IMR-90 (cell line): ENCODE measurements at regions not wholly inside any gene's neighbourhood (a gene's known extent, or its start where the extent isn't known, plus 50 kb on each side); places are given as distances from the start of the nearest gene placed in this dataset.

Experiments
- ATAC-seq: fragments of 200-7000 bp; cut with Tn5 transposase; 2 replicates; pipeline ENCODE4 v1.9.1; 2020; ENCODE audit warnings: low read depth, mild to moderate bottlenecking, moderate library complexity
- BruUV-seq: library from RNA; stranded (reverse); fragments of 400-500 nt; replicated peaks from 2 replicates; lab custom pipeline; 2021; lab: Mats Ljungman, UMichigan
- CTCF ChIA-PET: fragments of 300-600 bp; formaldehyde crosslinking; extraction: SDS; loops from one replicate; lab custom pipeline; 2021; ENCODE audit warnings: antibody characterized with exemption; lab: Yijun Ruan, JAX
- POLR2A ChIA-PET: fragments of 300-600 bp; sonication (Branson Sonifier 250); formaldehyde crosslinking; loops from one replicate; lab custom pipeline; 2022; ENCODE audit warnings: antibody characterized with exemption; ENCODE audit not compliant: unreplicated experiment; lab: Charles Lee
- DNase-seq: peaks from one replicate; pipeline ENCODE4 v3.0.0; 2013
- H2AFZ ChIP-seq: replicated peaks from 2 replicates; pipeline ENCODE3; 2013; ENCODE audit warnings: low read length, mild to moderate bottlenecking; ENCODE audit not compliant: poor library complexity
- H2AK5ac ChIP-seq: 2 replicates; pipeline ENCODE4 v1.6.1; 2013; ENCODE audit warnings: low read depth, low read length, inconsistent platforms
- H2AK9ac ChIP-seq: replicated peaks from 2 replicates; pipeline ENCODE3; 2013; ENCODE audit warnings: mild to moderate bottlenecking, low read depth, low read length, moderate library complexity; ENCODE audit not compliant: poor library complexity
- H2BK120ac ChIP-seq: 2 replicates; pipeline ENCODE4 v1.6.1; 2013; ENCODE audit warnings: low read depth, low read length, inconsistent platforms
- H2BK15ac ChIP-seq: 3 replicates; pipeline ENCODE4 v1.6.1; 2013; ENCODE audit warnings: low read depth, low read length, inconsistent platforms
- H2BK20ac ChIP-seq: 2 replicates; pipeline ENCODE4 v1.6.1; 2013; ENCODE audit warnings: low read depth, mild to moderate bottlenecking, inconsistent platforms, low read length, moderate library complexity
- H2BK5ac ChIP-seq: 2 replicates; pipeline ENCODE4 v1.6.1; 2013; ENCODE audit warnings: mild to moderate bottlenecking, low read depth, low read length, inconsistent platforms; ENCODE audit not compliant: poor library complexity, severe bottlenecking
- H3K14ac ChIP-seq: replicated peaks from 2 replicates; pipeline ENCODE4 v1.6.1; 2013; ENCODE audit warnings: low read depth, low read length, inconsistent platforms
- H3K18ac ChIP-seq: 2 replicates; pipeline ENCODE4 v1.6.1; 2013; ENCODE audit warnings: low read depth, low read length, control low read depth
- H3K23ac ChIP-seq: 2 replicates; pipeline ENCODE4 v1.6.1; 2013; ENCODE audit warnings: low read depth, low read length, inconsistent platforms
- H3K27ac ChIP-seq: 2 replicates; pipeline ENCODE4 v1.5.1; 2013; ENCODE audit warnings: mild to moderate bottlenecking, control low read depth, low read length; ENCODE audit not compliant: insufficient read depth
- H3K27me3 ChIP-seq: 2 replicates; pipeline ENCODE4 v1.6.1; 2013; ENCODE audit warnings: low read length; ENCODE audit not compliant: control insufficient read depth, insufficient read depth
- H3K36me3 ChIP-seq: 2 replicates; pipeline ENCODE4 v1.6.1; 2013; ENCODE audit warnings: low read length, mixed read lengths; ENCODE audit not compliant: control insufficient read depth, insufficient read depth
- H3K4ac ChIP-seq: 2 replicates; pipeline ENCODE4 v1.6.1; 2013; ENCODE audit warnings: low read depth, low read length, inconsistent platforms
- H3K4me1 ChIP-seq: 2 replicates; pipeline ENCODE4 v1.6.1; 2013; ENCODE audit warnings: low read length, mixed read lengths; ENCODE audit not compliant: control insufficient read depth, insufficient read depth
- H3K4me2 ChIP-seq: 2 replicates; pipeline ENCODE4 v1.6.1; 2013; ENCODE audit warnings: low read depth, mild to moderate bottlenecking, control low read depth, low read length, moderate library complexity
- H3K4me3 ChIP-seq: 2 replicates; pipeline ENCODE4 v1.5.1; 2013; ENCODE audit warnings: low read depth, mild to moderate bottlenecking, control low read depth, low read length, moderate library complexity; ENCODE audit not compliant: insufficient read depth
- H3K56ac ChIP-seq: 2 replicates; pipeline ENCODE4 v1.6.1; 2013; ENCODE audit warnings: low read length, inconsistent platforms; ENCODE audit not compliant: insufficient read depth; ENCODE audit errors: extremely low read depth
- H3K79me1 ChIP-seq, 2 experiments: 2 replicates each; pipeline ENCODE4 v1.6.1; 2013; ENCODE audit warnings: low read length in 2 of 2, inconsistent platforms in 1 of 2, low read depth in 1 of 2
- H3K9ac ChIP-seq: 2 replicates; pipeline ENCODE4 v1.6.1; 2013; ENCODE audit warnings: low read depth, low read length, control low read depth
- H3K9me1 ChIP-seq: 2 replicates; pipeline ENCODE4 v1.6.1; 2013; ENCODE audit warnings: low read length, inconsistent platforms; ENCODE audit not compliant: insufficient read depth
- H3K9me3 ChIP-seq: 2 replicates; pipeline ENCODE4 v1.6.1; 2013; ENCODE audit warnings: low read length; ENCODE audit not compliant: control insufficient read depth, insufficient read depth
- H4K20me1 ChIP-seq: 2 replicates; pipeline ENCODE4 v1.6.1; 2013; ENCODE audit warnings: low read length, inconsistent platforms; ENCODE audit not compliant: insufficient read depth
- H4K5ac ChIP-seq: 2 replicates; pipeline ENCODE4 v1.6.1; 2013; ENCODE audit warnings: mild to moderate bottlenecking, low read depth, low read length, control low read depth
- H4K8ac ChIP-seq, 2 experiments: 2 replicates each; pipeline ENCODE4 v1.6.1; 2013; ENCODE audit warnings: low read depth in 2 of 2, low read length in 2 of 2, control low read depth in 1 of 2, inconsistent platforms in 1 of 2
- H4K91ac ChIP-seq: 2 replicates; pipeline ENCODE4 v1.6.1; 2013; ENCODE audit warnings: low read depth, low read length, inconsistent platforms; ENCODE audit not compliant: insufficient read depth
- BHLHE40 ChIP-seq: fragments of 150-350 bp; IDR thresholded peaks from 2 replicates; pipeline ENCODE4 v1.6.1; 2016; ENCODE audit warnings: mild to moderate bottlenecking, low read depth, low read length
- CEBPB ChIP-seq: IDR thresholded peaks from 2 replicates; pipeline ENCODE4 v1.6.1; 2012; ENCODE audit warnings: low read depth, low read length, improper control_type of control experiment
- CHD1 ChIP-seq: IDR thresholded peaks from 2 replicates; pipeline ENCODE4 v1.6.1; 2012; ENCODE audit warnings: low read depth, low read length, improper control_type of control experiment
- ELK1 ChIP-seq: fragments of 150-350 bp; IDR thresholded peaks from 2 replicates; pipeline ENCODE4 v1.6.1; 2016; ENCODE audit warnings: low read depth, mild to moderate bottlenecking, low read length, moderate library complexity, borderline replicate concordance
- FOS ChIP-seq: fragments of 150-350 bp; IDR thresholded peaks from 2 replicates; pipeline ENCODE4 v1.6.1; 2016; ENCODE audit warnings: low read depth, low read length
- MAFK ChIP-seq: IDR thresholded peaks from 2 replicates; pipeline ENCODE4 v1.6.1; 2012; ENCODE audit warnings: low read depth, low read length, improper control_type of control experiment
- MAZ ChIP-seq: IDR thresholded peaks from 2 replicates; pipeline ENCODE4 v1.6.1; 2012; ENCODE audit warnings: low read depth, mild to moderate bottlenecking, low read length, improper control_type of control experiment, moderate library complexity, borderline replicate concordance
- MXI1 ChIP-seq: IDR thresholded peaks from 2 replicates; pipeline ENCODE4 v1.6.1; 2012; ENCODE audit warnings: low read depth, mild to moderate bottlenecking, low read length, moderate library complexity, borderline replicate concordance
- NFE2L2 ChIP-seq: fragments of 150-350 bp; IDR thresholded peaks from 2 replicates; pipeline ENCODE4 v1.6.1; 2016; ENCODE audit warnings: low read depth, mild to moderate bottlenecking, low read length
- POLR2A ChIP-seq: IDR thresholded peaks from 2 replicates; pipeline ENCODE4 v1.6.1; 2012; ENCODE audit warnings: mild to moderate bottlenecking, low read depth, low read length
- RAD21 ChIP-seq: IDR thresholded peaks from 2 replicates; pipeline ENCODE4 v1.6.1; 2012; ENCODE audit warnings: low read length, improper control_type of control experiment
- RCOR1 ChIP-seq: IDR thresholded peaks from 2 replicates; pipeline ENCODE4 v1.6.1; 2012; ENCODE audit warnings: mild to moderate bottlenecking, low read length, improper control_type of control experiment; ENCODE audit not compliant: insufficient replicate concordance
- RFX5 ChIP-seq: IDR thresholded peaks from 2 replicates; pipeline ENCODE4 v1.8.0; 2012; ENCODE audit warnings: low read depth, mild to moderate bottlenecking, low read length, moderate library complexity
- SMC3 ChIP-seq: fragments of 150-350 bp; IDR thresholded peaks from 2 replicates; pipeline ENCODE4 v1.6.1; 2016; ENCODE audit warnings: low read depth, mild to moderate bottlenecking, antibody characterized with exemption, low read length, moderate library complexity
- WGBS, 2 experiments: methylation state at CpG; one replicate each; pipeline versions ENCODE4 v1.1.5 to v1.1.7; 2013; ENCODE audit warnings: missing lambda C conversion rate in 2 of 2; ENCODE audit not compliant: insufficient read length in 1 of 2; ENCODE audit errors: extremely low coverage in 2 of 2; 5-methylcytosine and 5-hydroxymethylcytosine counted together
- dilution Hi-C: fragments of 300-500 bp; cut with HindIII; formaldehyde crosslinking; loops from one replicate; pipeline ENCODE4 v1.14.3; 2018; ENCODE audit warnings: low sequenced_read_pairs; ENCODE audit not compliant: unreplicated experiment
- in situ Hi-C: fragments of 300-500 bp; cut with MboI; formaldehyde crosslinking; loops from 3 replicates; pipeline ENCODE4 v1.14.3; 2019; ENCODE audit warnings: low sequenced_read_pairs, inconsistent platforms, mixed read lengths
- intact Hi-C: fragments of 100-400 bp; cut with micrococcal nuclease; formaldehyde crosslinking; loops from 2 replicates; pipeline ENCODE4 v1.10.0; 2022
- TF ChIP-seq, protein P1 (sequence below): conservative IDR thresholded peaks from 2 replicates; pipeline ENCODE4 v1.5.1; 2012; ENCODE audit warnings: mild to moderate bottlenecking, low read depth, low read length, improper control_type of control experiment
- TF ChIP-seq, protein P2 (sequence below): fragments of 150-350 bp; IDR thresholded peaks from 2 replicates; pipeline ENCODE4 v1.6.1; 2017; ENCODE audit warnings: mild to moderate bottlenecking, antibody characterized with exemption, low read length, low read depth

DNA sequence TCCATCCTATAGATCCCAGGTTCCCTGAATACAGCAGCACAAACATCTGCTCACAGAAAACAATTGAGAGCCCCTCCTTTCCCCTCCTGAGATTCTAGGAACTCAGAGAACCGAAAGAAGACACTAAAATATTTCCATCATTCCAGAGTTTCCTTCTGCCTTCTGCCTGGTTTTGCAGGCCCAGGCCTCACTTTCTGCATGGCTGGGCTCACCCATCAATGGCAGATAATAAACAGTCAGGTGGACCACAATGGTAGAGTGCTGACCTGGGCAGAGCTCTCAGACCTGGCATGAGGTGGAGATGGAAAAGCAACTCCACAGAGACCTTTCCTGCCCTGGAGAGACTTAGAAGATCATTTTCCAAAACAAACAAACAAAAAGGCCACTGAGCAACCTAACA, 389.1 kb downstream of the NXPE2 start:
- 20% methylated on average over 1 of the region's 1 CpG; no CpG with 5 or more reads in 1 of the 2 experiments for WGBS, 2 experiments

More for the DNA sequence above, 389.1 kb downstream of the NXPE2 start:
- Histone ChIP-seq H3K27me3 (no peaks in the 10 kb centered on the region), H2AK5ac (no peak overlapping the region), H4K5ac (no peak overlapping the region), H2BK20ac (no peak overlapping the region), H3K56ac (no peak overlapping the region), H3K27ac (no peak overlapping the region), H2BK5ac (no peak overlapping the region), H3K79me1 (no peaks in the 10 kb centered on the region), H2AFZ (no peak overlapping the region), H4K8ac (no peak overlapping the region), H3K23ac (no peak overlapping the region), H3K4me2 (no peak overlapping the region), H3K14ac (no peak overlapping the region), H3K9ac (no peak overlapping the region), H4K20me1 (no peaks in the 10 kb centered on the region), H3K36me3 (no peaks in the 10 kb centered on the region), H3K9me1 (no peaks in the 10 kb centered on the region), H3K4ac (no peak overlapping the region), H2BK120ac (no peak overlapping the region), H3K9me3 (0 out of 2 replicates have a peak, but pooled peaks cover 2% of the 10 kb centered on the region), H2BK15ac (no peak overlapping the region), H2AK9ac (no peak overlapping the region), H3K4me1 (no peaks in the 10 kb centered on the region), H4K91ac (no peak overlapping the region), H3K18ac (no peak overlapping the region), H3K4me3 (no peak overlapping the region)
- intact Hi-C loops, result no loop called here
- no peak for ATAC-seq
- CTCF ChIA-PET, result no interaction called here
- POLR2A ChIA-PET, result no interaction called here
- DNase-seq, result no peak
- TF ChIP-seq POLR2A, result no peak
- TF ChIP-seq RFX5, result no peak
- TF ChIP-seq BHLHE40, result no peak
- TF ChIP-seq NFE2L2, result no peak
- no peak for TF ChIP-seq CEBPB
- TF ChIP-seq MXI1, result no peak
- TF ChIP-seq ELK1, result no peak
- TF ChIP-seq FOS, result no peak
- TF ChIP-seq CHD1, result no peak
- TF ChIP-seq RAD21, result no peak
- TF ChIP-seq SMC3, result no peak
- TF ChIP-seq, protein P1, sequence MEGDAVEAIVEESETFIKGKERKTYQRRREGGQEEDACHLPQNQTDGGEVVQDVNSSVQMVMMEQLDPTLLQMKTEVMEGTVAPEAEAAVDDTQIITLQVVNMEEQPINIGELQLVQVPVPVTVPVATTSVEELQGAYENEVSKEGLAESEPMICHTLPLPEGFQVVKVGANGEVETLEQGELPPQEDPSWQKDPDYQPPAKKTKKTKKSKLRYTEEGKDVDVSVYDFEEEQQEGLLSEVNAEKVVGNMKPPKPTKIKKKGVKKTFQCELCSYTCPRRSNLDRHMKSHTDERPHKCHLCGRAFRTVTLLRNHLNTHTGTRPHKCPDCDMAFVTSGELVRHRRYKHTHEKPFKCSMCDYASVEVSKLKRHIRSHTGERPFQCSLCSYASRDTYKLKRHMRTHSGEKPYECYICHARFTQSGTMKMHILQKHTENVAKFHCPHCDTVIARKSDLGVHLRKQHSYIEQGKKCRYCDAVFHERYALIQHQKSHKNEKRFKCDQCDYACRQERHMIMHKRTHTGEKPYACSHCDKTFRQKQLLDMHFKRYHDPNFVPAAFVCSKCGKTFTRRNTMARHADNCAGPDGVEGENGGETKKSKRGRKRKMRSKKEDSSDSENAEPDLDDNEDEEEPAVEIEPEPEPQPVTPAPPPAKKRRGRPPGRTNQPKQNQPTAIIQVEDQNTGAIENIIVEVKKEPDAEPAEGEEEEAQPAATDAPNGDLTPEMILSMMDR, result no peak
- no peak for TF ChIP-seq MAZ
- no peak for TF ChIP-seq MAFK
- no peak for TF ChIP-seq RCOR1
- TF ChIP-seq, protein P2, sequence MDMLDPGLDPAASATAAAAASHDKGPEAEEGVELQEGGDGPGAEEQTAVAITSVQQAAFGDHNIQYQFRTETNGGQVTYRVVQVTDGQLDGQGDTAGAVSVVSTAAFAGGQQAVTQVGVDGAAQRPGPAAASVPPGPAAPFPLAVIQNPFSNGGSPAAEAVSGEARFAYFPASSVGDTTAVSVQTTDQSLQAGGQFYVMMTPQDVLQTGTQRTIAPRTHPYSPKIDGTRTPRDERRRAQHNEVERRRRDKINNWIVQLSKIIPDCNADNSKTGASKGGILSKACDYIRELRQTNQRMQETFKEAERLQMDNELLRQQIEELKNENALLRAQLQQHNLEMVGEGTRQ, result no peak
- in situ Hi-C loops, result no loop called here
- BruUV-seq, result no TSS peak
- dilution Hi-C loops, result no loop called here
